ENCODE measurements at regions not wholly inside any gene's neighbourhood (a gene's known extent, or its start where the extent isn't known, plus 50 kb on each side); places are given as distances from the start of the nearest gene placed in this dataset.
A peak's percentile ranks its signal among the peaks of the same experiment; 100 is the strongest.

GRCh38 chr15:77540312-77541060, 92.2 kb downstream of the LINGO1 start:
- DNase-seq, result no peak

GRCh38 chr15:77538793-77539497, 93.8 kb downstream of the LINGO1 start:
- no peak for DNase-seq

DNA sequence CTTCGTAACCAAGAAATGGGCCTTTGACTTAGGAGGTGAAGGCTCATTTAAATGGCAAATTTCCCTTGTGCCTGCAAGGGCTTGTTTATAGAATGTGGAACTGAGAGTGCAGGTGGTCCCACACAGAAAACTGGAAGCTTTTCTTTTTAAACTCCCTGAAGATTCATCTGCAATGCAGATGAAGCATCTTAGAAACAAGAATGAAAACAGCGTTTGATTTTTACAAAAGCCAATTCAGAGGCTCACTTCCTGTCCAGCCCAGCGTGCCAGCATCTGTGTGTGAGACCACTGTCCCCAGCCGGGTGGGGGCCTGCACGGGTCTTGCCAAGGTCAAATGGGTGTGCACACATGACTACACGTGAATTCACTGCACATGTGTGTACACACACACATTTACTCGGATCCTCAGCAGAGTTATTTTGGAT, 94.7 kb downstream of the LINGO1 start:
- peak; percentile 56 to 58 for DNase-seq

DNA sequence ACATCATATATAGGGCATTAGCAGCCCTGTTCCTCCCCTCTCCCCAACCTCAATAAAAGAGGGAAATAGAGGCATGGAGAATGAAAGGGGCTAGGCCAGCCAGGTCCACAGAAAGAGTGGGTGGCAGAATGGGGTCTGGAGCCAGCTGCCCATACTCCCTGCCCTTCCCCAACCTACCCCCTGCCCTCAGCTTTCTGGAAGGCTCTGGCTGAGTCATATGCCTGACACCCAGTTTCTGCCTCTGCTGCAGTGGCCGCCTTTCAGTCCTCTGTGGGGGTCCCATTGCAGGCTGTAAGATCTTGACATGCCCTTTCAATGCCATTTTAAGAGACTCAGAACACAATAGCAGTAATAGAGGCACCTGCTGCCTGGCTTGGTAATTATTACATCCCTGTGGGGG, 95.7 kb downstream of the LINGO1 start:
- no peak for DNase-seq

GRCh38 chr15:77535845-77536244, 96.9 kb downstream of the LINGO1 start:
- DNase-seq, result no peak
